AG04450 (cell line): ENCODE measurements at regions not wholly inside any gene's neighbourhood (a gene's known extent, or its start where the extent isn't known, plus 50 kb on each side); places are given as distances from the start of the nearest gene placed in this dataset.
"Not testable (repeated sequence)": the region's sequence is repeated elsewhere in the genome, so short reads cannot be mapped to it uniquely, and the experiment has no call there.

Source experiments
- CTCF ChIA-PET: fragments of 300-600, 350-600 bp; formaldehyde crosslinking; extraction: SDS; loops from one replicate; lab custom pipeline; 2022; ENCODE audit warnings: antibody characterized with exemption, inconsistent platforms; lab: Charles Lee
- POLR2A ChIA-PET: fragments of 350-600 bp; formaldehyde crosslinking; extraction: SDS; loops from one replicate; lab custom pipeline; 2021; ENCODE audit warnings: antibody characterized with exemption, inconsistent platforms; lab: Yijun Ruan, JAX
- DNase-seq: peaks from one replicate; pipeline ENCODE4 v3.0.0-alpha.2; 2011; ENCODE audit warnings: low read depth, low spot score
- H3K27ac ChIP-seq: one replicate; pipeline ENCODE4 v1.5.1; 2012; ENCODE audit warnings: low read depth, low read length, control low read depth
- H3K27me3 ChIP-seq: one replicate; pipeline ENCODE4 v1.6.0; 2012; ENCODE audit warnings: low read length; ENCODE audit not compliant: control insufficient read depth, insufficient read depth
- H3K4me3 ChIP-seq: 2 replicates; pipeline ENCODE4 v1.5.1; 2011; ENCODE audit warnings: mild to moderate bottlenecking, low read depth, low read length, control low read depth
- H3K9me3 ChIP-seq: 2 replicates; pipeline ENCODE4 v1.5.1; 2012; ENCODE audit warnings: low read length; ENCODE audit not compliant: control insufficient read depth, insufficient read depth
- CTCF ChIP-seq: IDR thresholded peaks from 2 replicates; pipeline ENCODE4 v1.5.1; 2011; ENCODE audit warnings: low read depth, low read length, control low read depth, inconsistent platforms

- ChIA-PET POLR2A (no interaction called here), CTCF (no interaction called here)
- Histone ChIP-seq H3K27ac (no peak overlapping the region), H3K4me3 (no peak overlapping the region), H3K9me3 (no peaks in the 10 kb centered on the region), H3K27me3 (no peaks in the 10 kb centered on the region)
- no peak for TF ChIP-seq CTCF
- DNase-seq = no peak
These were observed 158.0 kb upstream of the PRDX4 start for GRCh38 chrX:23509256-23509655.

GRCh38 chrX:23511793-23512192 lies 155.5 kb upstream of the PRDX4 start:
- DNase-seq = no peak
- no peaks in the 10 kb centered on the region for H3K9me3 ChIP-seq
- ChIA-PET CTCF (no interaction called here), POLR2A (no interaction called here)
- TF ChIP-seq CTCF = no peak
- H3K27me3 ChIP-seq = no peaks in the 10 kb centered on the region
- no peak overlapping the region for H3K4me3 ChIP-seq
- no peak overlapping the region for H3K27ac ChIP-seq

GRCh38 chrX:23513121-23513520 lies 154.2 kb upstream of the PRDX4 start:
- CTCF ChIA-PET = no interaction called here
- H3K9me3 ChIP-seq = no peaks in the 10 kb centered on the region
- no peak for TF ChIP-seq CTCF
- no peak overlapping the region for H3K4me3 ChIP-seq
- no peak overlapping the region for H3K27ac ChIP-seq
- POLR2A ChIA-PET = no interaction called here
- H3K27me3 ChIP-seq = no peaks in the 10 kb centered on the region
- DNase-seq = no peak

GRCh38 chrX:23514082-23514481 lies 153.2 kb upstream of the PRDX4 start:
- no peak for TF ChIP-seq CTCF
- no peak for DNase-seq
- no peak overlapping the region for H3K27ac ChIP-seq
- no peaks in the 10 kb centered on the region for H3K9me3 ChIP-seq
- ChIA-PET CTCF (no interaction called here), POLR2A (no interaction called here)
- no peaks in the 10 kb centered on the region for H3K27me3 ChIP-seq
- no peak overlapping the region for H3K4me3 ChIP-seq

GRCh38 chrX:23515028-23515427 lies 152.3 kb upstream of the PRDX4 start:
- no peak for DNase-seq
- Histone ChIP-seq H3K27ac (no peak overlapping the region), H3K27me3 (no peaks in the 10 kb centered on the region), H3K9me3 (no peaks in the 10 kb centered on the region), H3K4me3 (no peak overlapping the region)
- ChIA-PET CTCF (no interaction called here), POLR2A (no interaction called here)
- no peak for TF ChIP-seq CTCF

GRCh38 chrX:23523026-23523657 lies 144.2 kb upstream of the PRDX4 start:
- H3K27ac ChIP-seq, DNase-seq, CTCF ChIA-PET, H3K4me3 ChIP-seq, POLR2A ChIA-PET, H3K9me3 ChIP-seq, H3K27me3 ChIP-seq: not testable (repeated sequence)
